ENCODE measurements at regions not wholly inside any gene's neighbourhood (a gene's known extent, or its start where the extent isn't known, plus 50 kb on each side); places are given as distances from the start of the nearest gene placed in this dataset.

DNA sequence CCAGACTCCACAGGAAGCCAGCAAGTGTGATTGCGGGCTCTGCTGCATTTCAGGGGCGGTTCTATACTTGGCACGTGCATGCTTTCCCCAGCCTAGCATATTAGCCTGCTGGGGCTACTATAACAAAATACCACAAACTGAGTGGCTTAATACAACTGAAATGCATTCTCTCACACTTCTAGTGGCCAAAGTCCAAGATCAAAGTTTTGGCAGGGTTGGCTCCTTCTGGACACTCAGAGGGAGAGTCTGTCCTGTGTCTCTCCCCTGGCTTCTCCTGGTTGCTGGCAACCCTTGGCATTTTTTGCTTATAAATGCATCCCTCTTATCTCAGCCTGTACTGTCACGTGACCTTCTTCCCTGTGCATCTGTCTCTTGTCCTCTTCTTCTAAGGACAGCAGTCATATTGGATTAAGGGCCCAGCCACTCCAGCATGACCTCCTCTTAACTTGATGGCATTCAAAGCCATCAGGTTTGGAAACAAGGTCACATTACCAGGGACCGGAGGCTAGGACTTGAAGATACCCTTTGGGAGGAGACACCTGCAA is 138.7 kb downstream of the RNF152 start:
- TF ChIP-seq CREB1 (IDR thresholded peaks at IDR 0.05) (no peak), CREB1 (CRISPR knock-in tag; IDR thresholded peaks at IDR 0.05) (no peak), JUNB (CRISPR knock-in tag; conservative IDR thresholded peaks at IDR 0.05) (no peak), FOXP1 (CRISPR knock-in tag; IDR thresholded peaks at IDR 0.05) (no peak), ZNF217 (CRISPR knock-in tag; IDR thresholded peaks at IDR 0.05) (no peak), ZNF232 (CRISPR knock-in tag; IDR thresholded peaks at IDR 0.05) (no peak), SMC3 (conservative IDR thresholded peaks at IDR 0.05; ENCODE audit: insufficient read depth, low read depth, low read length) (no peak), SMAD3 (CRISPR knock-in tag; conservative IDR thresholded peaks at IDR 0.05) (no peak), ZNF384 (IDR thresholded peaks at IDR 0.05; ENCODE audit: low read depth, low read length) (no peak), ZNF24 (IDR thresholded peaks at IDR 0.05) (no peak), POLR2A (conservative IDR thresholded peaks at IDR 0.05) (no peak)
- TF ChIP-seq, protein P1, sequence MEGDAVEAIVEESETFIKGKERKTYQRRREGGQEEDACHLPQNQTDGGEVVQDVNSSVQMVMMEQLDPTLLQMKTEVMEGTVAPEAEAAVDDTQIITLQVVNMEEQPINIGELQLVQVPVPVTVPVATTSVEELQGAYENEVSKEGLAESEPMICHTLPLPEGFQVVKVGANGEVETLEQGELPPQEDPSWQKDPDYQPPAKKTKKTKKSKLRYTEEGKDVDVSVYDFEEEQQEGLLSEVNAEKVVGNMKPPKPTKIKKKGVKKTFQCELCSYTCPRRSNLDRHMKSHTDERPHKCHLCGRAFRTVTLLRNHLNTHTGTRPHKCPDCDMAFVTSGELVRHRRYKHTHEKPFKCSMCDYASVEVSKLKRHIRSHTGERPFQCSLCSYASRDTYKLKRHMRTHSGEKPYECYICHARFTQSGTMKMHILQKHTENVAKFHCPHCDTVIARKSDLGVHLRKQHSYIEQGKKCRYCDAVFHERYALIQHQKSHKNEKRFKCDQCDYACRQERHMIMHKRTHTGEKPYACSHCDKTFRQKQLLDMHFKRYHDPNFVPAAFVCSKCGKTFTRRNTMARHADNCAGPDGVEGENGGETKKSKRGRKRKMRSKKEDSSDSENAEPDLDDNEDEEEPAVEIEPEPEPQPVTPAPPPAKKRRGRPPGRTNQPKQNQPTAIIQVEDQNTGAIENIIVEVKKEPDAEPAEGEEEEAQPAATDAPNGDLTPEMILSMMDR (IDR thresholded peaks at IDR 0.05 in 2 of 3, conservative IDR thresholded peaks at IDR 0.05 in 1 of 3; ENCODE audit: insufficient read depth in 2 of 3, low read depth in 1 of 3, low read length in 3 of 3), result no peak
- TF ChIP-seq, protein P2, sequence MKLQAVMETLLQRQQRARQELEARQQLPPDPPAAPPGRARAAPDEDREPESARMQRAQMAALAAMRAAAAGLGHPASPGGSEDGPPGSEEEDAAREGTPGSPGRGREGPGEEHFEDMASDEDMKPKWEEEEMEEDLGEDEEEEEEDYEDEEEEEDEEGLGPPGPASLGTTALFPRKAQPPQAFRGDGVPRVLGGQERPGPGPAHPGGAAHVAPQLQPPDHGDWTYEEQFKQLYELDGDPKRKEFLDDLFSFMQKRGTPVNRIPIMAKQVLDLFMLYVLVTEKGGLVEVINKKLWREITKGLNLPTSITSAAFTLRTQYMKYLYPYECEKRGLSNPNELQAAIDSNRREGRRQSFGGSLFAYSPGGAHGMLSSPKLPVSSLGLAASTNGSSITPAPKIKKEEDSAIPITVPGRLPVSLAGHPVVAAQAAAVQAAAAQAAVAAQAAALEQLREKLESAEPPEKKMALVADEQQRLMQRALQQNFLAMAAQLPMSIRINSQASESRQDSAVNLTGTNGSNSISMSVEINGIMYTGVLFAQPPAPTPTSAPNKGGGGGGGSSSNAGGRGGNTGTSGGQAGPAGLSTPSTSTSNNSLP (IDR thresholded peaks at IDR 0.05; ENCODE audit: borderline replicate concordance, low read depth, low read length), result no peak
- TF ChIP-seq, protein P3, sequence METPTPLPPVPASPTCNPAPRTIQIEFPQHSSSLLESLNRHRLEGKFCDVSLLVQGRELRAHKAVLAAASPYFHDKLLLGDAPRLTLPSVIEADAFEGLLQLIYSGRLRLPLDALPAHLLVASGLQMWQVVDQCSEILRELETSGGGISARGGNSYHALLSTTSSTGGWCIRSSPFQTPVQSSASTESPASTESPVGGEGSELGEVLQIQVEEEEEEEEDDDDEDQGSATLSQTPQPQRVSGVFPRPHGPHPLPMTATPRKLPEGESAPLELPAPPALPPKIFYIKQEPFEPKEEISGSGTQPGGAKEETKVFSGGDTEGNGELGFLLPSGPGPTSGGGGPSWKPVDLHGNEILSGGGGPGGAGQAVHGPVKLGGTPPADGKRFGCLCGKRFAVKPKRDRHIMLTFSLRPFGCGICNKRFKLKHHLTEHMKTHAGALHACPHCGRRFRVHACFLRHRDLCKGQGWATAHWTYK (CRISPR knock-in tag; IDR thresholded peaks at IDR 0.05), result no peak

Data from K562 (cell line).